UCSD-AML1 (cell line): ENCODE measurements at regions not wholly inside any gene's neighbourhood (a gene's known extent, or its start where the extent isn't known, plus 50 kb on each side); places are given as distances from the start of the nearest gene placed in this dataset.
"Not testable (repeated sequence)": the region's sequence is repeated elsewhere in the genome, so short reads cannot be mapped to it uniquely, and the experiment has no call there.

ENCODE experiments used
- DNase-seq: peaks from one replicate; lab custom pipeline; 2025; ENCODE audit not compliant: unreplicated experiment; lab: John Stamatoyannopoulos, UW

GRCh38 chrX:46178763-46179162 is 366.5 kb downstream of the ZNF674 start:
- DNase-seq = no peak

GRCh38 chrX:46173159-46173558 is 372.1 kb downstream of the ZNF674 start:
- DNase-seq = no peak

GRCh38 chrX:46171457-46171856 is 373.8 kb downstream of the ZNF674 start:
- not testable (repeated sequence) for DNase-seq

- no peak for DNase-seq
Measured at GRCh38 chrX:46169808-46170207, 375.4 kb downstream of the ZNF674 start.

- no peak for DNase-seq
Measured at GRCh38 chrX:46168254-46168653, 377.0 kb downstream of the ZNF674 start.

- no peak for DNase-seq
Measured at GRCh38 chrX:46165866-46166265, 379.4 kb downstream of the ZNF674 start.

- DNase-seq = no peak
Measured at GRCh38 chrX:46165411-46165810, 379.8 kb downstream of the ZNF674 start.

- DNase-seq = no peak
Measured at GRCh38 chrX:46152756-46153155, 392.5 kb downstream of the ZNF674 start.

GRCh38 chrX:46151332-46151731 is 393.9 kb downstream of the ZNF674 start:
- not testable (repeated sequence) for DNase-seq

GRCh38 chrX:46144566-46144965 is 400.7 kb downstream of the ZNF674 start:
- DNase-seq = no peak

- no peak for DNase-seq
Measured at GRCh38 chrX:46140272-46140671, 404.9 kb downstream of the ZNF674 start.

GRCh38 chrX:46130247-46130646 is 415.0 kb downstream of the ZNF674 start:
- no peak for DNase-seq

- DNase-seq = no peak
Measured at GRCh38 chrX:46125111-46125510, 420.1 kb downstream of the ZNF674 start.

GRCh38 chrX:46117234-46117633 is 428.0 kb downstream of the ZNF674 start:
- no peak for DNase-seq

GRCh38 chrX:46087310-46087709 is 457.9 kb downstream of the ZNF674 start:
- DNase-seq = not testable (repeated sequence)

GRCh38 chrX:46080121-46080520 is 465.1 kb downstream of the ZNF674 start:
- DNase-seq = not testable (repeated sequence)

GRCh38 chrX:46072791-46073190 is 472.4 kb downstream of the ZNF674 start:
- no peak for DNase-seq

- DNase-seq = no peak
Measured at GRCh38 chrX:46072372-46072771, 472.8 kb downstream of the ZNF674 start.

- no peak for DNase-seq
Measured at GRCh38 chrX:46070421-46070820, 474.8 kb downstream of the ZNF674 start.

GRCh38 chrX:46059316-46059715 is 485.9 kb downstream of the ZNF674 start:
- no peak for DNase-seq

- DNase-seq = no peak
Measured at GRCh38 chrX:46044486-46044885, 500.7 kb downstream of the ZNF674 start.

- no peak for DNase-seq
Measured at GRCh38 chrX:46040001-46040400, 505.2 kb downstream of the ZNF674 start.

GRCh38 chrX:46039526-46039925 is 505.7 kb downstream of the ZNF674 start:
- peak; percentile 12 for DNase-seq

GRCh38 chrX:46036508-46036907 is 508.7 kb downstream of the ZNF674 start:
- DNase-seq = no peak
